ENCODE measurements at regions not wholly inside any gene's neighbourhood (a gene's known extent, or its start where the extent isn't known, plus 50 kb on each side); places are given as distances from the start of the nearest gene placed in this dataset.
"Not testable (repeated sequence)": the region's sequence is repeated elsewhere in the genome, so short reads cannot be mapped to it uniquely, and the experiment has no call there.

GRCh38 chr3:194050782-194051320, 85.1 kb upstream of the HES1 start:
- no peak overlapping the region for H3K9ac ChIP-seq (ENCODE audit: low read length)
- H3K4me3 ChIP-seq (ENCODE audit: low read length) = no peak overlapping the region
- H3K27me3 ChIP-seq (ENCODE audit: control insufficient read depth, insufficient read depth, low read length) = no peaks in the 10 kb centered on the region
- no peaks in the 10 kb centered on the region for H3K9me3 ChIP-seq (ENCODE audit: control insufficient read depth, low read length)
- H3K4me1 ChIP-seq (ENCODE audit: control insufficient read depth, insufficient read depth, low read length) = peaks cover 15% of the 10 kb centered on the region
- H3K36me3 ChIP-seq (ENCODE audit: control insufficient read depth, insufficient read depth, low read length) = no peaks in the 10 kb centered on the region

DNA sequence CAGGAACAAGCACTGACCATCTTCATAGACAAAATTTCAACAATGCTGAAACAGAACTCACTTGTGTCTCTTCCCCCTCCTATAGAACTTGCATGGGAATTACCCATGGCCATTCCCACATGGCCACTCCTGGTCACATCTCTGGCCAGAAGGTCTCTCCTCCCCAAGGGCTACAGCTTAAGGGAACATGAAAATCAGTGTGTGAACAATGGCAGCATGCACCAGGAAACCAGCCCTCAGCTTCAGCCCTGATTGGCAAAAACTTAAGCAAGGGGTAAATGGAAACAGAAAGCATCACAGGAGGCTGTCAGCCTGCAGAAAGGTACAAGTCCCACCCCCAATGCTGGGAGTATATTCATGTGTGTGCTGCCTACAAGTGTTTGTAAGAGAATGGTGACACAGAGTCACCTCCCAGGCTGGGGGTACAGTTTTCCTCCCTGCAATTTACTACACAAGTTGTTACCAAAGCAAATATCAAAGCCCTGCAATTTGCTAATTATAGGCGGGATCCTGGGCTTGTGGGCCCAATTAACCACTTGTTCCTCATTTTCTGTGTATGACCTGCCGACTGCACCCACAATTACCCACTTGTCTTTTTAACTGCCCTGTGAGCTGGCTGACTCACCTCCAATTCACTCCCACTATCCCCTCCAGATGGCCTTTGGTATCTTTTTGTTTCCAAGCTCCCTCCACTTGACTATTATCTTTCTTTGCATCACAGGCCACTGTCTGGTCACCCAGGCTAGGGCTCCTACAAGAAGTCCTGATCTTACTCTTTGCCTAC, 84.4 kb upstream of the HES1 start:
- Histone ChIP-seq H3K4me3 (ENCODE audit: low read length) (no peak overlapping the region), H3K9me3 (ENCODE audit: control insufficient read depth, low read length) (no peaks in the 10 kb centered on the region), H3K9ac (ENCODE audit: low read length) (no peak overlapping the region), H3K4me1 (ENCODE audit: control insufficient read depth, insufficient read depth, low read length) (peaks cover 13% of the 10 kb centered on the region), H3K27me3 (ENCODE audit: control insufficient read depth, insufficient read depth, low read length) (no peaks in the 10 kb centered on the region), H3K36me3 (ENCODE audit: control insufficient read depth, insufficient read depth, low read length) (no peaks in the 10 kb centered on the region)

- H3K27me3 ChIP-seq (ENCODE audit: control insufficient read depth, insufficient read depth, low read length) = no peaks in the 10 kb centered on the region
- H3K4me3 ChIP-seq (ENCODE audit: low read length) = no peak overlapping the region
- peaks cover 5% of the 10 kb centered on the region for H3K4me1 ChIP-seq (ENCODE audit: control insufficient read depth, insufficient read depth, low read length)
- H3K9ac ChIP-seq (ENCODE audit: low read length) = no peak overlapping the region
- no peaks in the 10 kb centered on the region for H3K9me3 ChIP-seq (ENCODE audit: control insufficient read depth, low read length)
- H3K36me3 ChIP-seq (ENCODE audit: control insufficient read depth, insufficient read depth, low read length) = no peaks in the 10 kb centered on the region
Observed at GRCh38 chr3:194053136-194053535, 82.8 kb upstream of the HES1 start.

- Histone ChIP-seq H3K9ac (ENCODE audit: low read length) (no peak overlapping the region), H3K27me3 (ENCODE audit: control insufficient read depth, insufficient read depth, low read length) (no peaks in the 10 kb centered on the region), H3K36me3 (ENCODE audit: control insufficient read depth, insufficient read depth, low read length) (no peaks in the 10 kb centered on the region), H3K9me3 (ENCODE audit: control insufficient read depth, low read length) (no peaks in the 10 kb centered on the region), H3K4me1 (ENCODE audit: control insufficient read depth, insufficient read depth, low read length) (peaks cover 10% of the 10 kb centered on the region), H3K4me3 (ENCODE audit: low read length) (no peak overlapping the region)
Observed at GRCh38 chr3:194054016-194054415, 81.9 kb upstream of the HES1 start.

GRCh38 chr3:194054540-194054939, 81.4 kb upstream of the HES1 start:
- H3K36me3 ChIP-seq (ENCODE audit: control insufficient read depth, insufficient read depth, low read length) = no peaks in the 10 kb centered on the region
- H3K9ac ChIP-seq (ENCODE audit: low read length) = no peak overlapping the region
- no peaks in the 10 kb centered on the region for H3K9me3 ChIP-seq (ENCODE audit: control insufficient read depth, low read length)
- H3K27me3 ChIP-seq (ENCODE audit: control insufficient read depth, insufficient read depth, low read length) = no peaks in the 10 kb centered on the region
- H3K4me1 ChIP-seq (ENCODE audit: control insufficient read depth, insufficient read depth, low read length) = peaks cover 15% of the 10 kb centered on the region
- no peak overlapping the region for H3K4me3 ChIP-seq (ENCODE audit: low read length)

DNA sequence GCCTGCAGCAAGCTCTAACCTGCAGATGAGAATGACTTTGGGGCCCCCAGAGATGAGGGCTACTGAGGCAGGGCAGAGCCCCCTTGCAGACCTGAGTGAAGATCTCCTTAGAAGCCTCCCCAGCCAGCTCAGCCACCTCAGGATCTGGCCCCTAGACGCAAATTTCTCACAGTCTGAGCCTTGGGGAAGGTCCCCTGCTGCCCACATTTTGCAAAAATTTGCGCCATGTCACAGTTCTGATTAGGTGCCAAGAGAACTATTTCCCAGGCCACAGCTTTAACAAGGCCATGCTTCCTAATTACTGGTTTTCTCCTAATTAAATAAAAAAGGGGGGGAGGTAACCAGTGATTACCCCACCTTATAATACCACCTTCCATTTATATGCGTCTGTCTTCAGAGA, 81.0 kb upstream of the HES1 start:
- Histone ChIP-seq H3K9ac (ENCODE audit: low read length) (no peak overlapping the region), H3K9me3 (ENCODE audit: control insufficient read depth, low read length) (no peaks in the 10 kb centered on the region), H3K4me1 (ENCODE audit: control insufficient read depth, insufficient read depth, low read length) (peaks cover 15% of the 10 kb centered on the region), H3K27me3 (ENCODE audit: control insufficient read depth, insufficient read depth, low read length) (no peaks in the 10 kb centered on the region), H3K4me3 (ENCODE audit: low read length) (no peak overlapping the region), H3K36me3 (ENCODE audit: control insufficient read depth, insufficient read depth, low read length) (no peaks in the 10 kb centered on the region)

- peaks cover 15% of the 10 kb centered on the region for H3K4me1 ChIP-seq (ENCODE audit: control insufficient read depth, insufficient read depth, low read length)
- H3K27me3 ChIP-seq (ENCODE audit: control insufficient read depth, insufficient read depth, low read length) = not testable (repeated sequence)
Observed at GRCh38 chr3:194056323-194056722, 79.6 kb upstream of the HES1 start.

DNA sequence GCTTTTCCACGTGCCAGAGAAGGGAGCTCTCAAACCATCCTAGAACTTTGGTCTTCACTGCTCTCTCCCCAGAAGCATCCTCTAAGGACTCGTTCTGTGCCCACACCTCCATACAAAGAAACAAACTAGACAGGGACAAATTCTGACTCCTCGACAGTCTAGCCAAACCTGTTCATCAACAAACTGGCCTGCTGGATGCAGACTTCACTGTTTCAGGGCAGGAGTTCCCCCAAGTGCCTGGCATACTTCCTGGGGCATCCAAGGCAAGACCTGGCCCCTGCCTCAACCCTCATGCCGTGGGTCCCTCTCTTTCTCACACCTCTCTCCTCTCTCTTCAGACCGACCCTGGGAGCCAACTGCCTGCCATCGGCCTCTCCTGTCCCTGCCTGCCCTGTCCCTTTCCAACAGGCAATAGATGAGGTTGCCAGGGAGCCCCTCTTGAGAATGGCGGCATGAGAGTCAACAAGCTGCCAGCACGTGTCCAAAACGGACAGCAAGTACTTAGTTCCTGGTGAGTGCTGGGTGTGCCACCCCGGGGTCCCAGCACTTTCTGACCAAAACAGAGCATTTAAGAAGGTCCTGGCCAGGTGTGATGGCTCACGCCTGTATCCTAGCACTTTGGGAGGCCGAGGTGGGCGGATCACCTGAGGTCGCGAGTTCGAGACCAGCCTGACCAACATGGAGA, 79.1 kb upstream of the HES1 start:
- Histone ChIP-seq H3K9me3 (ENCODE audit: control insufficient read depth, low read length) (no peaks in the 10 kb centered on the region), H3K36me3 (ENCODE audit: control insufficient read depth, insufficient read depth, low read length) (no peaks in the 10 kb centered on the region), H3K27me3 (ENCODE audit: control insufficient read depth, insufficient read depth, low read length) (no peaks in the 10 kb centered on the region), H3K4me3 (ENCODE audit: low read length) (no peak overlapping the region), H3K9ac (ENCODE audit: low read length) (no peak overlapping the region), H3K4me1 (ENCODE audit: control insufficient read depth, insufficient read depth, low read length) (peaks cover 17% of the 10 kb centered on the region)

More at GRCh38 chr3:194056323-194056722, 79.6 kb upstream of the HES1 start:
- H3K4me3 ChIP-seq (ENCODE audit: low read length); H3K9ac ChIP-seq (ENCODE audit: low read length); H3K36me3 ChIP-seq (ENCODE audit: control insufficient read depth, insufficient read depth, low read length); H3K9me3 ChIP-seq (ENCODE audit: control insufficient read depth, low read length): not testable (repeated sequence)

DNA sequence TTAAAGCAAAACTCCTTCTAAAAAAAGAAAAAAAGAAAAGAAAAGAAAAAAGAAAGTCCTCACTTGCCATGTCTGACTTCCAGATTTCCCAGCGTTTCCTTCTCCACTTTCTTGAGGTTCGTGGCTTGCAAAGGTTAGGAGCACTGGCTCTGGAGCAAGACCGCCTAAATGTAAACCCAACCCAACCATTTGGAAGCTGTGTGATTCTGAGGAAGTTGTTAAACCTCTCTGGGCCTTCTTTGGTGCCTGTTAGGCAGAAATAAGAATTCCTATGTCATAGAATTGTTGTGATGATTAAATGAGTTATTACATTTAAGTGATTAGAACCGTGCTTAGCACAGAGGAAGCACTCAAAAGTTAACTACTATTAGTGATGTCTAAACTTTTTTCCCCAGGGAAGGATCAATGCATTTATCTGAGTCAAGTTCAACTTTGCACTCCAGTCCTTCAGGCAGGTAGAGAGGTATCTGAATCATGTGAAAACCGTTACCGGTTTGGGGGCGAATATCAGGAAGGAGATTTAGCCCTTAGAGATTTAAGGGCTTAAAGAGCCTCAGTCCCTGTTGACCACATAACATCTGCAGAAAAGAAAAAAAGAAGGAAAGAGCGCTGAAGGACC, 78.3 kb upstream of the HES1 start:
- Histone ChIP-seq H3K9ac (ENCODE audit: low read length) (no peak overlapping the region), H3K9me3 (ENCODE audit: control insufficient read depth, low read length) (no peaks in the 10 kb centered on the region), H3K27me3 (ENCODE audit: control insufficient read depth, insufficient read depth, low read length) (no peaks in the 10 kb centered on the region), H3K4me1 (ENCODE audit: control insufficient read depth, insufficient read depth, low read length) (peaks cover 21% of the 10 kb centered on the region), H3K36me3 (ENCODE audit: control insufficient read depth, insufficient read depth, low read length) (no peaks in the 10 kb centered on the region), H3K4me3 (ENCODE audit: low read length) (no peak overlapping the region)

DNA sequence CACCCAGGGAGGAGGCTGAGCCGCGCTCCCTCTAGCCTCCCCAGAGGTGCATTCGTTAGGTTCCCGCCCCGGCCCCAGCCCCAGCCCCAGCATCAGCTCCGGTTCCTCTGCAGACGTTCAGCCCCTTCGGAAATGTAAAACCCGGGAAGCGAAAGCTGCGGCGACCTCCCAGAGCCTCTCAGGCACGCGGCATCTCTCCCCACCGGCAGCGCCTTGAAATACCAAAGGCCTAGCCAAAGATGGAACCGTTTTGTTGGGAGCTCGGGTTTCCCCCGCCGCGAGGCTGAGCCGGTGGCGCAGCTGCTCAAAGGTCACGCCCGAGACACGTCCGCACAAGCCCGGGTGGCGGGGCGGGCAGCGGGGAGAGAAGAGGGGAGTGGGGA, 77.8 kb upstream of the HES1 start:
- Histone ChIP-seq H3K27me3 (ENCODE audit: control insufficient read depth, insufficient read depth, low read length) (no peaks in the 10 kb centered on the region), H3K4me3 (ENCODE audit: low read length) (no peak overlapping the region), H3K36me3 (ENCODE audit: control insufficient read depth, insufficient read depth, low read length) (no peaks in the 10 kb centered on the region), H3K9me3 (ENCODE audit: control insufficient read depth, low read length) (no peaks in the 10 kb centered on the region), H3K9ac (ENCODE audit: low read length) (no peak overlapping the region), H3K4me1 (ENCODE audit: control insufficient read depth, insufficient read depth, low read length) (peaks cover 21% of the 10 kb centered on the region)

GRCh38 chr3:194058753-194059152, 77.2 kb upstream of the HES1 start:
- H3K9ac ChIP-seq (ENCODE audit: low read length) = no peak overlapping the region
- H3K4me1 ChIP-seq (ENCODE audit: control insufficient read depth, insufficient read depth, low read length) = peaks cover 21% of the 10 kb centered on the region
- H3K36me3 ChIP-seq (ENCODE audit: control insufficient read depth, insufficient read depth, low read length) = no peaks in the 10 kb centered on the region
- H3K4me3 ChIP-seq (ENCODE audit: low read length) = no peak overlapping the region
- no peaks in the 10 kb centered on the region for H3K27me3 ChIP-seq (ENCODE audit: control insufficient read depth, insufficient read depth, low read length)
- no peaks in the 10 kb centered on the region for H3K9me3 ChIP-seq (ENCODE audit: control insufficient read depth, low read length)

GRCh38 chr3:194061421-194062030, 74.4 kb upstream of the HES1 start:
- Histone ChIP-seq H3K27me3 (ENCODE audit: control insufficient read depth, insufficient read depth, low read length) (no peaks in the 10 kb centered on the region), H3K9me3 (ENCODE audit: control insufficient read depth, low read length) (no peaks in the 10 kb centered on the region), H3K9ac (ENCODE audit: low read length) (no peak overlapping the region), H3K4me1 (ENCODE audit: control insufficient read depth, insufficient read depth, low read length) (peaks cover 21% of the 10 kb centered on the region), H3K4me3 (ENCODE audit: low read length) (no peak overlapping the region), H3K36me3 (ENCODE audit: control insufficient read depth, insufficient read depth, low read length) (no peaks in the 10 kb centered on the region)
